ENCODE measurements at regions not wholly inside any gene's neighbourhood (a gene's known extent, or its start where the extent isn't known, plus 50 kb on each side); places are given as distances from the start of the nearest gene placed in this dataset.
A peak's percentile ranks its signal among the peaks of the same experiment; 100 is the strongest.

GRCh38 chr5:51001227-51001923 lies 334.9 kb downstream of the PARP8 start:
- no peak overlapping the region for H3K27ac ChIP-seq (ENCODE audit: low read depth in 1 of 3, low read length in 2 of 3)
- no peaks in the 10 kb centered on the region for H3K36me3 ChIP-seq (ENCODE audit: control insufficient read depth in 3 of 3, insufficient read depth in 2 of 3, low read depth in 1 of 3, low read length in 3 of 3)
- H3K27me3 ChIP-seq (ENCODE audit: control insufficient read depth in 3 of 3, insufficient read depth in 3 of 3, low read length in 3 of 3): no peaks in the 10 kb centered on the region
- 42 to 57% (median 47%) methylated on average over 4 of the region's 4 CpGs for WGBS, 3 donors
- DNase-seq (no peak), FAIRE-seq (no peak)
- H3K4me1 ChIP-seq (ENCODE audit: control insufficient read depth in 3 of 3, insufficient read depth in 2 of 3, low read depth in 1 of 3, low read length in 2 of 3): no peaks in the 10 kb centered on the region
- H3K9me3 ChIP-seq (ENCODE audit: control insufficient read depth in 2 of 2, insufficient read depth in 1 of 2, low read depth in 1 of 2, low read length in 1 of 2): no peaks in the 10 kb centered on the region
- no peak overlapping the region for H3K4me3 ChIP-seq (ENCODE audit: low read depth in 1 of 3, low read length in 3 of 3)

GRCh38 chr5:51002368-51002767 lies 335.9 kb downstream of the PARP8 start:
- Histone ChIP-seq H3K4me3 (ENCODE audit: low read depth in 1 of 3, low read length in 3 of 3) (no peak overlapping the region), H3K27ac (ENCODE audit: low read depth in 1 of 3, low read length in 2 of 3) (no peak overlapping the region), H3K9me3 (ENCODE audit: control insufficient read depth in 2 of 2, insufficient read depth in 1 of 2, low read depth in 1 of 2, low read length in 1 of 2) (no peaks in the 10 kb centered on the region), H3K27me3 (ENCODE audit: control insufficient read depth in 3 of 3, insufficient read depth in 3 of 3, low read length in 3 of 3) (no peaks in the 10 kb centered on the region), H3K4me1 (ENCODE audit: control insufficient read depth in 3 of 3, insufficient read depth in 2 of 3, low read depth in 1 of 3, low read length in 2 of 3) (no peaks in the 10 kb centered on the region), H3K36me3 (ENCODE audit: control insufficient read depth in 3 of 3, insufficient read depth in 2 of 3, low read depth in 1 of 3, low read length in 3 of 3) (no peaks in the 10 kb centered on the region)
- 82 to 89% (median 84%) methylated on average over 3 of the region's 3 CpGs for WGBS, 3 donors
- no peak for FAIRE-seq
- no peak for DNase-seq

- no peak for FAIRE-seq
- Histone ChIP-seq H3K4me1 (ENCODE audit: control insufficient read depth in 3 of 3, insufficient read depth in 2 of 3, low read depth in 1 of 3, low read length in 2 of 3) (no peaks in the 10 kb centered on the region), H3K36me3 (ENCODE audit: control insufficient read depth in 3 of 3, insufficient read depth in 2 of 3, low read depth in 1 of 3, low read length in 3 of 3) (no peaks in the 10 kb centered on the region), H3K9me3 (ENCODE audit: control insufficient read depth in 2 of 2, insufficient read depth in 1 of 2, low read depth in 1 of 2, low read length in 1 of 2) (no peaks in the 10 kb centered on the region), H3K4me3 (ENCODE audit: low read depth in 1 of 3, low read length in 3 of 3) (no peak overlapping the region), H3K27me3 (ENCODE audit: control insufficient read depth in 3 of 3, insufficient read depth in 3 of 3, low read length in 3 of 3) (no peaks in the 10 kb centered on the region), H3K27ac (ENCODE audit: low read depth in 1 of 3, low read length in 2 of 3) (no peak overlapping the region)
- DNase-seq: peak; percentile 6 to 13
- 45 to 65% (median 51%) methylated on average over 2 of the region's 2 CpGs for WGBS, 3 donors
Observed at GRCh38 chr5:51013036-51013435, 346.6 kb downstream of the PARP8 start.

- FAIRE-seq: no peak
- Histone ChIP-seq H3K27ac (ENCODE audit: low read depth in 1 of 3, low read length in 2 of 3) (no peak overlapping the region), H3K9me3 (ENCODE audit: control insufficient read depth in 2 of 2, insufficient read depth in 1 of 2, low read depth in 1 of 2, low read length in 1 of 2) (no peaks in the 10 kb centered on the region), H3K36me3 (ENCODE audit: control insufficient read depth in 3 of 3, insufficient read depth in 2 of 3, low read depth in 1 of 3, low read length in 3 of 3) (no peaks in the 10 kb centered on the region), H3K4me1 (ENCODE audit: control insufficient read depth in 3 of 3, insufficient read depth in 2 of 3, low read depth in 1 of 3, low read length in 2 of 3) (no peaks in the 10 kb centered on the region), H3K4me3 (ENCODE audit: low read depth in 1 of 3, low read length in 3 of 3) (no peak overlapping the region), H3K27me3 (ENCODE audit: control insufficient read depth in 3 of 3, insufficient read depth in 3 of 3, low read length in 3 of 3) (no peaks in the 10 kb centered on the region)
- 94 to 96% (median 95%) methylated on average over 2 of the region's 2 CpGs for WGBS, 3 donors
- no peak for DNase-seq
Observed at GRCh38 chr5:51018423-51018822, 352.0 kb downstream of the PARP8 start.

GRCh38 chr5:51024263-51024662 lies 357.8 kb downstream of the PARP8 start:
- H3K27ac ChIP-seq (ENCODE audit: low read depth in 1 of 3, low read length in 2 of 3): no peak overlapping the region
- H3K4me3 ChIP-seq (ENCODE audit: low read depth in 1 of 3, low read length in 3 of 3): no peak overlapping the region
- no peaks in the 10 kb centered on the region for H3K4me1 ChIP-seq (ENCODE audit: control insufficient read depth in 3 of 3, insufficient read depth in 2 of 3, low read depth in 1 of 3, low read length in 2 of 3)
- FAIRE-seq: no peak
- H3K27me3 ChIP-seq (ENCODE audit: control insufficient read depth in 3 of 3, insufficient read depth in 3 of 3, low read length in 3 of 3): no peaks in the 10 kb centered on the region
- H3K36me3 ChIP-seq (ENCODE audit: control insufficient read depth in 3 of 3, insufficient read depth in 2 of 3, low read depth in 1 of 3, low read length in 3 of 3): no peaks in the 10 kb centered on the region
- DNase-seq: no peak
- no peaks in the 10 kb centered on the region for H3K9me3 ChIP-seq (ENCODE audit: control insufficient read depth in 2 of 2, insufficient read depth in 1 of 2, low read depth in 1 of 2, low read length in 1 of 2)

GRCh38 chr5:51027271-51027670 lies 356.0 kb upstream of the ISL1 start:
- FAIRE-seq: no peak
- 24 to 50% (median 28%) methylated on average over 1 of the region's 1 CpG for WGBS, 3 donors
- no peaks in the 10 kb centered on the region for H3K27me3 ChIP-seq (ENCODE audit: control insufficient read depth in 3 of 3, insufficient read depth in 3 of 3, low read length in 3 of 3)

GRCh38 chr5:51028394-51028793 lies 354.9 kb upstream of the ISL1 start:
- no peaks in the 10 kb centered on the region for H3K36me3 ChIP-seq (ENCODE audit: control insufficient read depth in 3 of 3, insufficient read depth in 2 of 3, low read depth in 1 of 3, low read length in 3 of 3)
- FAIRE-seq: no peak
- 63 to 81% (median 63%) methylated on average over 1 of the region's 1 CpG for WGBS, 3 donors
- DNase-seq: no peak
- no peaks in the 10 kb centered on the region for H3K27me3 ChIP-seq (ENCODE audit: control insufficient read depth in 3 of 3, insufficient read depth in 3 of 3, low read length in 3 of 3)
- no peaks in the 10 kb centered on the region for H3K4me1 ChIP-seq (ENCODE audit: control insufficient read depth in 3 of 3, insufficient read depth in 2 of 3, low read depth in 1 of 3, low read length in 2 of 3)
- no peak overlapping the region for H3K27ac ChIP-seq (ENCODE audit: low read depth in 1 of 3, low read length in 2 of 3)
- H3K4me3 ChIP-seq (ENCODE audit: low read depth in 1 of 3, low read length in 3 of 3): no peak overlapping the region
- no peaks in the 10 kb centered on the region for H3K9me3 ChIP-seq (ENCODE audit: control insufficient read depth in 2 of 2, insufficient read depth in 1 of 2, low read depth in 1 of 2, low read length in 1 of 2)

More at GRCh38 chr5:51027271-51027670, 356.0 kb upstream of the ISL1 start:
- Histone ChIP-seq H3K4me3 (ENCODE audit: low read depth in 1 of 3, low read length in 3 of 3) (no peak overlapping the region), H3K4me1 (ENCODE audit: control insufficient read depth in 3 of 3, insufficient read depth in 2 of 3, low read depth in 1 of 3, low read length in 2 of 3) (no peaks in the 10 kb centered on the region), H3K9me3 (ENCODE audit: control insufficient read depth in 2 of 2, insufficient read depth in 1 of 2, low read depth in 1 of 2, low read length in 1 of 2) (no peaks in the 10 kb centered on the region), H3K36me3 (ENCODE audit: control insufficient read depth in 3 of 3, insufficient read depth in 2 of 3, low read depth in 1 of 3, low read length in 3 of 3) (no peaks in the 10 kb centered on the region), H3K27ac (ENCODE audit: low read depth in 1 of 3, low read length in 2 of 3) (no peak overlapping the region)
- no peak for DNase-seq

GRCh38 chr5:51033215-51033614 lies 350.0 kb upstream of the ISL1 start:
- Histone ChIP-seq H3K27me3 (ENCODE audit: control insufficient read depth in 3 of 3, insufficient read depth in 3 of 3, low read length in 3 of 3) (no peaks in the 10 kb centered on the region), H3K9me3 (ENCODE audit: control insufficient read depth in 2 of 2, insufficient read depth in 1 of 2, low read depth in 1 of 2, low read length in 1 of 2) (no peaks in the 10 kb centered on the region), H3K36me3 (ENCODE audit: control insufficient read depth in 3 of 3, insufficient read depth in 2 of 3, low read depth in 1 of 3, low read length in 3 of 3) (no peaks in the 10 kb centered on the region), H3K4me1 (ENCODE audit: control insufficient read depth in 3 of 3, insufficient read depth in 2 of 3, low read depth in 1 of 3, low read length in 2 of 3) (no peaks in the 10 kb centered on the region), H3K4me3 (ENCODE audit: low read depth in 1 of 3, low read length in 3 of 3) (no peak overlapping the region), H3K27ac (ENCODE audit: low read depth in 1 of 3, low read length in 2 of 3) (no peak overlapping the region)
- DNase-seq (no peak), FAIRE-seq (no peak)
- WGBS, 3 donors: 37 to 76% (median 55%) methylated on average over 4 of the region's 4 CpGs

GRCh38 chr5:51034222-51034901 lies 348.9 kb upstream of the ISL1 start:
- no peak for DNase-seq

More at GRCh38 chr5:51034222-51034901, 348.9 kb upstream of the ISL1 start:
- Histone ChIP-seq H3K4me1 (ENCODE audit: control insufficient read depth in 3 of 3, insufficient read depth in 2 of 3, low read depth in 1 of 3, low read length in 2 of 3) (no peaks in the 10 kb centered on the region), H3K27me3 (ENCODE audit: control insufficient read depth in 3 of 3, insufficient read depth in 3 of 3, low read length in 3 of 3) (no peaks in the 10 kb centered on the region), H3K36me3 (ENCODE audit: control insufficient read depth in 3 of 3, insufficient read depth in 2 of 3, low read depth in 1 of 3, low read length in 3 of 3) (no peaks in the 10 kb centered on the region), H3K4me3 (ENCODE audit: low read depth in 1 of 3, low read length in 3 of 3) (no peak overlapping the region), H3K9me3 (ENCODE audit: control insufficient read depth in 2 of 2, insufficient read depth in 1 of 2, low read depth in 1 of 2, low read length in 1 of 2) (no peaks in the 10 kb centered on the region), H3K27ac (ENCODE audit: low read depth in 1 of 3, low read length in 2 of 3) (no peak overlapping the region)
- 73 to 86% (median 74%) methylated on average over 1 of the region's 1 CpG for WGBS, 3 donors
- FAIRE-seq: no peak
